K562 (cell line): ENCODE measurements at regions not wholly inside any gene's neighbourhood (a gene's known extent, or its start where the extent isn't known, plus 50 kb on each side); places are given as distances from the start of the nearest gene placed in this dataset.

Source experiments
- C11orf30 ChIP-seq: fragments of 450-650 bp; IDR thresholded peaks from 2 replicates; pipeline ENCODE4 v1.6.1; 2016; ENCODE audit warnings: low read depth, mild to moderate bottlenecking
- JUN ChIP-seq, 2 experiments: sonication (generic) in 1 of 2; formaldehyde crosslinking in 1 of 2; IDR thresholded peaks; 2 replicates each; pipeline versions ENCODE4 v1.6.1 to v1.8.0; 2012 to 2022; ENCODE audit warnings: borderline replicate concordance in 2 of 2, mild to moderate bottlenecking in 2 of 2, improper control_type of control experiment in 1 of 2, low read depth in 1 of 2, low read length in 1 of 2, missing genetic modification reagents in 1 of 2
- KDM1A ChIP-seq, 2 experiments: fragments of 450-650 bp; IDR thresholded peaks; 2 replicates each; pipeline ENCODE4 v1.6.1; 2016; ENCODE audit warnings: mild to moderate bottlenecking in 2 of 2
- NRF1 ChIP-seq, 2 experiments: fragments of 450-650 bp; IDR thresholded peaks in 1 of 2; conservative IDR thresholded peaks in 1 of 2; 2 replicates each; pipeline ENCODE4 v1.6.1; 2014; ENCODE audit warnings: mild to moderate bottlenecking in 2 of 2
- PHTF2 ChIP-seq: fragments of 250-450 bp; sonication (Bioruptor Pico); IDR thresholded peaks from 2 replicates; pipeline ENCODE4 v1.5.0; 2021; ENCODE audit warnings: mild to moderate bottlenecking
- POLR2A ChIP-seq: fragments of 450-650 bp; conservative IDR thresholded peaks from 2 replicates; pipeline ENCODE4 v1.6.1; 2016
- SOX6 ChIP-seq: fragments of 450-650 bp; IDR thresholded peaks from 2 replicates; pipeline ENCODE4 v1.6.1; 2014; ENCODE audit warnings: mild to moderate bottlenecking
- SREBF2 ChIP-seq: sonication (generic); formaldehyde crosslinking; IDR thresholded peaks from 2 replicates; pipeline ENCODE4 v1.4.0; 2020; ENCODE audit warnings: mild to moderate bottlenecking, missing genetic modification reagents
- SRSF9 ChIP-seq: fragments of 200-400 bp; formaldehyde crosslinking; IDR thresholded peaks from 2 replicates; pipeline ENCODE4 v1.6.1; 2017; ENCODE audit warnings: low read depth, low read length, borderline replicate concordance
- TBP ChIP-seq: optimal IDR thresholded peaks from 2 replicates; pipeline ENCODE3; 2011; ENCODE audit warnings: low read depth, low read length, improper control_type of control experiment
- ZNF584 ChIP-seq: fragments of 200-800 bp; sonication (Bioruptor generic); IDR thresholded peaks from 2 replicates; pipeline ENCODE4 v1.6.1; 2016; ENCODE audit warnings: low read depth, mild to moderate bottlenecking, missing genetic modification characterization, missing compliant biosample characterization
- ZSCAN29 ChIP-seq: fragments of 450-650 bp; IDR thresholded peaks from 2 replicates; pipeline ENCODE4 v1.6.1; 2017
- TF ChIP-seq, protein P1 (sequence below), 3 experiments: IDR thresholded peaks in 2 of 3; conservative IDR thresholded peaks in 1 of 3; 2 replicates each; pipeline ENCODE4 v1.5.1; 2011 to 2012; ENCODE audit warnings: low read length in 3 of 3, mild to moderate bottlenecking in 3 of 3, control low read depth in 2 of 3, improper control_type of control experiment in 1 of 3, inconsistent platforms in 1 of 3, low read depth in 1 of 3, mixed read lengths in 1 of 3, moderate library complexity in 1 of 3; ENCODE audit not compliant: insufficient read depth in 2 of 3

DNA sequence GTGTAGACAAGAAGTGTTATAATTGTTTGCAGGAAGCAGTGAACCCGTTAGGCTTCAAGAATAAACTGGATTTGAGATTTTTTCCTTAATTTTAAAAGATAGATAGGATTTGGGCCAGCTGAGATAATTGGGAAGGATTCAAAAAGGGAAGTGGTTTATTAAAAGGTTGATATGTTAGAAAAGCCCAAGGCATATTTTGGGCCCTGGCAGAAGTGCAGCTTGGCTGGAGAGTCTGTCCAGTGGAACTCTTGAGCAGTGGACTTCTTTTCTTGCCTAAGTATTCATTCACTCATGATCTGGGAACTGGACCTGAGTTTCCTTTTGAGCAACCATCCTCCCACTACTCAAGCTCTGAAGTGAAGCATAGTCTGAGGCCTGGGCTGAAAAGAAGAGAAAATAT is 433.4 kb downstream of the ZSWIM6 start:
- TF ChIP-seq, protein P1, sequence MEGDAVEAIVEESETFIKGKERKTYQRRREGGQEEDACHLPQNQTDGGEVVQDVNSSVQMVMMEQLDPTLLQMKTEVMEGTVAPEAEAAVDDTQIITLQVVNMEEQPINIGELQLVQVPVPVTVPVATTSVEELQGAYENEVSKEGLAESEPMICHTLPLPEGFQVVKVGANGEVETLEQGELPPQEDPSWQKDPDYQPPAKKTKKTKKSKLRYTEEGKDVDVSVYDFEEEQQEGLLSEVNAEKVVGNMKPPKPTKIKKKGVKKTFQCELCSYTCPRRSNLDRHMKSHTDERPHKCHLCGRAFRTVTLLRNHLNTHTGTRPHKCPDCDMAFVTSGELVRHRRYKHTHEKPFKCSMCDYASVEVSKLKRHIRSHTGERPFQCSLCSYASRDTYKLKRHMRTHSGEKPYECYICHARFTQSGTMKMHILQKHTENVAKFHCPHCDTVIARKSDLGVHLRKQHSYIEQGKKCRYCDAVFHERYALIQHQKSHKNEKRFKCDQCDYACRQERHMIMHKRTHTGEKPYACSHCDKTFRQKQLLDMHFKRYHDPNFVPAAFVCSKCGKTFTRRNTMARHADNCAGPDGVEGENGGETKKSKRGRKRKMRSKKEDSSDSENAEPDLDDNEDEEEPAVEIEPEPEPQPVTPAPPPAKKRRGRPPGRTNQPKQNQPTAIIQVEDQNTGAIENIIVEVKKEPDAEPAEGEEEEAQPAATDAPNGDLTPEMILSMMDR (IDR thresholded peaks at IDR 0.05 in 2 of 3, conservative IDR thresholded peaks at IDR 0.05 in 1 of 3; ENCODE audit: insufficient read depth in 2 of 3, low read depth in 1 of 3, low read length in 3 of 3) = no peak
- TF ChIP-seq TBP (no peak), PHTF2 (no peak), JUN (IDR thresholded peaks at IDR 0.05; ENCODE audit: borderline replicate concordance, low read depth, low read length) (no peak), JUN (CRISPR knock-in tag; IDR thresholded peaks at IDR 0.05; ENCODE audit: borderline replicate concordance) (no peak), SRSF9 (no peak), NRF1 (conservative IDR thresholded peaks at IDR 0.05 in 1 of 2, IDR thresholded peaks at IDR 0.05 in 1 of 2) (no peak), SOX6 (no peak), KDM1A (IDR thresholded peaks at IDR 0.05) (no peak), ZSCAN29 (no peak), SREBF2 (no peak), C11orf30 (no peak), POLR2A (no peak), ZNF584 (CRISPR knock-in tag) (no peak)
